Neural crest cell (in vitro differentiated cells): ENCODE measurements at regions not wholly inside any gene's neighbourhood (a gene's known extent, or its start where the extent isn't known, plus 50 kb on each side); places are given as distances from the start of the nearest gene placed in this dataset.

ENCODE experiments used
- DNase-seq: peaks from one replicate; pipeline ENCODE4 v3.0.0; 2021; ENCODE audit warnings: low read depth, mixed read lengths, low spot score
- H3K27ac Mint-ChIP-seq: one replicate; pipeline ENCODE4 v1.8.0; 2021; ENCODE audit warnings: mild to moderate bottlenecking, mixed read lengths; ENCODE audit not compliant: unreplicated experiment
- H3K27me3 Mint-ChIP-seq: 2 replicates; pipeline ENCODE4 v1.8.0; 2021; ENCODE audit warnings: low read depth, mild to moderate bottlenecking, mixed read lengths
- H3K36me3 Mint-ChIP-seq: 2 replicates; pipeline ENCODE4 v1.8.0; 2021; ENCODE audit warnings: low read depth, mild to moderate bottlenecking, mixed read lengths
- H3K4me1 Mint-ChIP-seq: 2 replicates; pipeline ENCODE4 v1.8.0; 2021; ENCODE audit warnings: mixed read lengths
- H3K4me3 Mint-ChIP-seq: one replicate; pipeline ENCODE4 v1.8.0; 2021; ENCODE audit warnings: mild to moderate bottlenecking, mixed read lengths
- H3K9me3 Mint-ChIP-seq: 2 replicates; pipeline ENCODE4 v1.8.0; 2021; ENCODE audit warnings: mixed read lengths
- TF ChIP-seq, protein P1 (sequence below): fragments of 200-600 bp; sonication (generic); conservative IDR thresholded peaks from 2 replicates; pipeline ENCODE4 v1.5.0; 2021; ENCODE audit warnings: antibody characterized with exemption, mild to moderate bottlenecking

DNA sequence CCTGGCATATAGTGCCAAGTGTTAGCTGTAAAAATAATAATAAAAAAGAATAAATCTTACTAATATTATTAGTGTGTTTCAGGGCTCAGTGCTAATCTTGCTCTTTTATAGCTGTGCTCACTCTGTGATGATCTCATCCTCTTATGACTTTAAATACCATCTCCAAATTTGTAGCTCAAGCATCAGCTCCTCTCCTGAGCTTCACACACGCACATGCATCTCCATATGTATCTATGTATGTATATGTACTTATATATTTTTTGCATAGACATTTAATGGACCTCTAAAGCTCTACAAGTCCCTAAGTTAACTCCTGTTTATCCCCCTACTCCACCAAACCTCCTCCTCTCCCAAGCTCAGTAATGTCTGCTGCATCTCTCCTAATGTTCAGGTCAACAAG, 170.8 kb upstream of the NR3C1 start:
- Mint-ChIP-seq H3K36me3 (no peaks in the 10 kb centered on the region), H3K27ac (no peak overlapping the region), H3K27me3 (no peaks in the 10 kb centered on the region), H3K4me1 (no peaks in the 10 kb centered on the region), H3K9me3 (no peaks in the 10 kb centered on the region), H3K4me3 (no peak overlapping the region)
- TF ChIP-seq, protein P1, sequence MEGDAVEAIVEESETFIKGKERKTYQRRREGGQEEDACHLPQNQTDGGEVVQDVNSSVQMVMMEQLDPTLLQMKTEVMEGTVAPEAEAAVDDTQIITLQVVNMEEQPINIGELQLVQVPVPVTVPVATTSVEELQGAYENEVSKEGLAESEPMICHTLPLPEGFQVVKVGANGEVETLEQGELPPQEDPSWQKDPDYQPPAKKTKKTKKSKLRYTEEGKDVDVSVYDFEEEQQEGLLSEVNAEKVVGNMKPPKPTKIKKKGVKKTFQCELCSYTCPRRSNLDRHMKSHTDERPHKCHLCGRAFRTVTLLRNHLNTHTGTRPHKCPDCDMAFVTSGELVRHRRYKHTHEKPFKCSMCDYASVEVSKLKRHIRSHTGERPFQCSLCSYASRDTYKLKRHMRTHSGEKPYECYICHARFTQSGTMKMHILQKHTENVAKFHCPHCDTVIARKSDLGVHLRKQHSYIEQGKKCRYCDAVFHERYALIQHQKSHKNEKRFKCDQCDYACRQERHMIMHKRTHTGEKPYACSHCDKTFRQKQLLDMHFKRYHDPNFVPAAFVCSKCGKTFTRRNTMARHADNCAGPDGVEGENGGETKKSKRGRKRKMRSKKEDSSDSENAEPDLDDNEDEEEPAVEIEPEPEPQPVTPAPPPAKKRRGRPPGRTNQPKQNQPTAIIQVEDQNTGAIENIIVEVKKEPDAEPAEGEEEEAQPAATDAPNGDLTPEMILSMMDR, result no peak
- no peak for DNase-seq

DNA sequence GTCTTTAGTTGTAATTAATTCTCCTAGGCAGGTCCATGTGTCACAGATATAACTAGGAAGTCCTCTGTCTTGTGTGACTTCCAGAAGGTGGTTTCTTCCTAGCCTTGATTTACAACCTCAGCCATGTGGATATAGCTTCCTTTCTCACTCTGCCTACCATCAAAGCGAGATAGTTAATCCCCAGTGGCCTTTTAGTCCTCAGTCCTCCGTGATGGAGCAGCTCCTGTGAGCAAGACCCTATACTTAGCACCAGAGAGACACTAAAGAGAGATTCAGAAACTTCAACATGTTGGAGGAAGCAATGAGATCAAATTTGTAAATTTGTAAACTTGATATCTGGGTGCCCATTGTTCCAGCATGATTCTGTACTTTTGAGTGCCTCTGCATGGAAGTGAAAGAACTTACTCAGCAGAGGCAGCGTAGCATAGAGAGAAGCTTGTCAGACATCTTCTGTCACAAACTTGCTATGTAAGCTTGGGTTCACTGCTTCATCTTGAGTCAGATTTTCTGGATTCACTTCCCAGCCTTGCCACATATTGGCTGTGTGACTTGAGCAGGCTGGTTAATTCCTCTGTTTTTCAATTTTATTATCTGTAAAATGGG, 170.2 kb upstream of the NR3C1 start:
- no peaks in the 10 kb centered on the region for H3K9me3 Mint-ChIP-seq

DNA sequence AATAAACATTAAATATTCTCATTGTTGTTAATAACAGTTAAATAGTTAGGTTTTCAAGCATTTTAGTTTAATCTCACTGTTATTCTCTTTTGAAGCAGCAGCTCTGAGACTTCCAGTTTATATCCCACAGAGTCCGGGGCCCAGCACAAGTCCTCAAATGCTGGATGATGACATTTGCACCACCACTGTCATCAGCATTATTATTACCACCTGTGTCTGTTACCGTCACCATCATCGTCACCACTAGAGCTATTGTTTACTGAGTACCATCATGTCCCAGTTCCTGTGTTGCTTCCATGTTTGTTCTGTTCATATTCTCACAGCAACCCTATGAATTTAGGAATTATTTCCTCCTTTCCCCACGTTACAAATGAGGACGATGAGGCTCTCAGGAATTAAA, 169.2 kb upstream of the NR3C1 start:
- no peaks in the 10 kb centered on the region for H3K36me3 Mint-ChIP-seq
- H3K4me3 Mint-ChIP-seq, result no peak overlapping the region
- no peak overlapping the region for H3K27ac Mint-ChIP-seq
- TF ChIP-seq, protein P1, result no peak
- DNase-seq, result no peak
- H3K27me3 Mint-ChIP-seq, result no peaks in the 10 kb centered on the region
- H3K9me3 Mint-ChIP-seq, result no peaks in the 10 kb centered on the region
- no peaks in the 10 kb centered on the region for H3K4me1 Mint-ChIP-seq

More for the DNA sequence above, 170.2 kb upstream of the NR3C1 start:
- H3K4me3 Mint-ChIP-seq, result no peak overlapping the region
- DNase-seq, result no peak
- no peak overlapping the region for H3K27ac Mint-ChIP-seq
- no peaks in the 10 kb centered on the region for H3K27me3 Mint-ChIP-seq
- no peaks in the 10 kb centered on the region for H3K36me3 Mint-ChIP-seq
- TF ChIP-seq, protein P1, result no peak
- H3K4me1 Mint-ChIP-seq, result no peaks in the 10 kb centered on the region

DNA sequence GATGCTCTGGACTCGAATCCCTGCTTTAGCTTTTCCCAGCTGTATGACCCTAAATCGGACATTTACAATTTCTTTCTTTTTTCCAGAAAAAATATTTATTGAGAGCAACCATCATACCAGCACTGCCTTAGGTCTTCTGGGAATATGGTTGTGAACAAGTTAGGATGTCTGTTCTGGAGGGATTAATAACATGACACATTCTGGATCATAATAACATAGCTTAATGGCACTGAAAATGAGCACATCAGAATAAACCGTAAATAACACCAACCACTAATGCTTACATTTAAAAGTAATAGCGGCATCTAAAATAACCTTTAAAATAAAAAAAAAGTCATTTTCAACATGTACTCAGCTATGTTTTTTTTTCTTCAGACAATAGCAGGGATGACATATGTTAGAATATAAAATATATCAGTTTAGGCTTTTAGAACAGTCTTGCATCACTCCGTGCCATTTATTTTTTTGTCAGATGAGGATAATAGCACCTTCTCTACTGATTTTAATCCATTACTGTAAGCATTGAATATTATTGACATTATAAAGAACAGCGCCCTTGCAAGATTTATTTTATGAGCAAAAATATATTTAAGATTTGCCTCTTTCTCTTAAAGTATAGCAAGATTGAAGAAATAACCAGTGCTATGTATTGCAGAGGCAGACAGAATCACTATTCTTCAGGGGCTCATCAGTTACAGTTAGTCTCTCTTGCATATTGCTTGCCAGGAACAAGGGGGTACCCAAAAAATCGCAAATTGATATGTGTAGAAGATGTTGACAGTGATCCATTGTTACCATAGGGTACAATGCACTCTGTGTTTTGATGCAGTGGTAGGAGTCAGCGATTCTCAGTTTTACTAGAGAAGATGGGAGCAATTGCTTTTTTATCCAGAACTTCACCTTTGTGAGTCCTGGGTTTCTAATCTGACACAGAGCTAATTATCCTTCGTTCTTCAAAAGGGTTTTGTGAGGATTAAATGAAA, 168.4 kb upstream of the NR3C1 start:
- DNase-seq, result no peak
- no peaks in the 10 kb centered on the region for H3K9me3 Mint-ChIP-seq
- H3K27ac Mint-ChIP-seq, result no peak overlapping the region
- no peaks in the 10 kb centered on the region for H3K4me1 Mint-ChIP-seq
- no peak overlapping the region for H3K4me3 Mint-ChIP-seq
- no peaks in the 10 kb centered on the region for H3K27me3 Mint-ChIP-seq
- H3K36me3 Mint-ChIP-seq, result no peaks in the 10 kb centered on the region
- TF ChIP-seq, protein P1, result no peak

DNA sequence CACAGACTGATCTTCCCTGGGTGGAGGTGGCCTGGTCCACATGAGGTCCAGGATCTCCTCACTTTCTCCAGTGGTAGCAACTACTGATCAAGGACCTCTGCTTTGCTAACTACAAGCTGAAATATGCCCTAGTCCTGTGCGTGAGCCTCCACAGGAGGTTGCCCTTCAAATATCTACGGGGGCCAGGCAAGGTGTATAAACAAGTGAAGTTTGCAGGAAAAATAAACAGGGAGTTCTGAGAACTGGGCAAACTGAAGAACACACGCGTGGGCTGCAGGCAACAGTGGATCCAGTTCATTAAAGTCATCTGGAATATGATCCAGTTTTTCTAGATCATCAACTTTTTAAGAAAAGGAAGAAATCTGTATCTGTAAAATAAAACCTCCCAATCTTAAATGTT, 167.5 kb upstream of the NR3C1 start:
- no peaks in the 10 kb centered on the region for H3K4me1 Mint-ChIP-seq
- no peaks in the 10 kb centered on the region for H3K9me3 Mint-ChIP-seq
- H3K27ac Mint-ChIP-seq, result no peak overlapping the region
- no peaks in the 10 kb centered on the region for H3K36me3 Mint-ChIP-seq
- H3K27me3 Mint-ChIP-seq, result no peaks in the 10 kb centered on the region
- TF ChIP-seq, protein P1, result no peak
- no peak overlapping the region for H3K4me3 Mint-ChIP-seq
- no peak for DNase-seq
